Breast epithelium (tissue), 3 donors: ENCODE measurements at regions not wholly inside any gene's neighbourhood (a gene's known extent, or its start where the extent isn't known, plus 50 kb on each side); places are given as distances from the start of the nearest gene placed in this dataset.

Experiments
- CTCF ChIP-seq, 3 donors: fragments of 450-650 bp; IDR thresholded peaks; one replicate each; pipeline ENCODE4 v1.5.1; 2016 to 2017; ENCODE audit warnings: antibody characterized with exemption in 3 of 3, mild to moderate bottlenecking in 3 of 3, moderate library complexity in 3 of 3
- POLR2A ChIP-seq: fragments of 450-650 bp; IDR thresholded peaks from one replicate; pipeline ENCODE4 v1.6.1; 2016; ENCODE audit warnings: antibody characterized with exemption, mild to moderate bottlenecking, moderate library complexity
- POLR2AphosphoS5 ChIP-seq, 3 donors: sonication (generic); formaldehyde crosslinking; IDR thresholded peaks; one replicate each; pipeline ENCODE4 v1.6.1; 2017; ENCODE audit warnings: antibody characterized with exemption in 3 of 3

- TF ChIP-seq CTCF (IDR thresholded peaks at IDR 0.05) = no peak
- no peak for TF ChIP-seq POLR2A
- TF ChIP-seq POLR2AphosphoS5 (IDR thresholded peaks at IDR 0.05) = no peak
Measured at GRCh38 chr3:95629802-95630201, 1184.6 kb upstream of the EPHA6 start.
